H1 (cell line): ENCODE measurements at regions not wholly inside any gene's neighbourhood (a gene's known extent, or its start where the extent isn't known, plus 50 kb on each side); places are given as distances from the start of the nearest gene placed in this dataset.

Experiments used
- CTCF ChIA-PET: fragments of 300-600 bp; sonication (Branson Sonifier 250); formaldehyde crosslinking; loops from one replicate; lab custom pipeline; 2021; ENCODE audit not compliant: partially characterized antibody; lab: Charles Lee
- POLR2A ChIA-PET: fragments of 300-600 bp; sonication (Branson Sonifier 250); formaldehyde crosslinking; loops from one replicate; lab custom pipeline; 2021; ENCODE audit warnings: inconsistent platforms; ENCODE audit not compliant: partially characterized antibody; lab: Charles Lee
- DNase-seq, 2 experiments: peaks; one replicate each; pipeline versions ENCODE4 v3.0.0 to v3.0.0-alpha.2; 2010 to 2022; ENCODE audit warnings: low spot score in 2 of 2, low read depth in 1 of 2, mixed read lengths in 1 of 2
- FAIRE-seq: peaks from 2 replicates; lab custom pipeline; 2011; peaks lifted over from hg19 to GRCh38; lab: Jason Lieb, UNC
- H2AFZ ChIP-seq: 2 replicates; pipeline ENCODE4 v1.8.1; 2012; ENCODE audit warnings: low read length, inconsistent platforms
- H2AK5ac ChIP-seq: 2 replicates; pipeline ENCODE4 v1.6.1; 2013; ENCODE audit warnings: low read depth, low read length
- H2BK120ac ChIP-seq: replicated peaks from 2 replicates; pipeline ENCODE3; 2013; ENCODE audit warnings: low read depth, low read length, inconsistent platforms
- H2BK12ac ChIP-seq: 2 replicates; pipeline ENCODE4 v1.6.1; 2013; ENCODE audit warnings: low read depth, low read length
- H2BK15ac ChIP-seq: 2 replicates; pipeline ENCODE4 v1.6.1; 2013; ENCODE audit warnings: low read length
- H2BK20ac ChIP-seq: 2 replicates; pipeline ENCODE4 v1.6.1; 2013; ENCODE audit warnings: low read length
- H2BK5ac ChIP-seq: 2 replicates; pipeline ENCODE4 v1.6.1; 2013; ENCODE audit warnings: low read depth, low read length
- H3K14ac ChIP-seq: 2 replicates; pipeline ENCODE4 v1.6.1; 2013; ENCODE audit warnings: inconsistent platforms; ENCODE audit not compliant: insufficient read length
- H3K18ac ChIP-seq: 2 replicates; pipeline ENCODE4 v1.6.1; 2013; ENCODE audit warnings: low read length; ENCODE audit errors: extremely low read depth
- H3K23ac ChIP-seq: 2 replicates; pipeline ENCODE4 v1.6.1; 2013; ENCODE audit warnings: inconsistent platforms; ENCODE audit not compliant: insufficient read length
- H3K23me2 ChIP-seq: 2 replicates; pipeline ENCODE4 v1.6.1; 2013; ENCODE audit warnings: low read depth, low read length
- H3K27ac ChIP-seq: 2 replicates; pipeline ENCODE4 v1.6.1; 2011; ENCODE audit warnings: low read depth, low read length, inconsistent platforms
- H3K27me3 ChIP-seq, 4 experiments: replicated peaks in 1 of 4; 1 replicate in 1 of 4; 2 replicates in 3 of 4; pipeline versions ENCODE4 v1.6.1 to v1.8.1; 2011 to 2013; ENCODE audit warnings: low read length in 3 of 4, mild to moderate bottlenecking in 3 of 4, inconsistent platforms in 2 of 4, mixed read lengths in 2 of 4, moderate library complexity in 1 of 4; ENCODE audit not compliant: control insufficient read depth in 3 of 4, insufficient read depth in 3 of 4; ENCODE audit errors: extremely low read depth in 1 of 4
- H3K36me3 ChIP-seq, 4 experiments: 2 replicates each; pipeline versions ENCODE4 v1.6.1 to v1.8.1; 2011 to 2013; ENCODE audit warnings: mild to moderate bottlenecking in 4 of 4, low read length in 3 of 4, moderate library complexity in 2 of 4, control low read depth in 1 of 4, inconsistent platforms in 1 of 4; ENCODE audit not compliant: insufficient read depth in 4 of 4, control insufficient read depth in 2 of 4
- H3K4ac ChIP-seq: replicated peaks from 2 replicates; pipeline ENCODE3; 2013; ENCODE audit warnings: low read length, low read depth, mixed read lengths, inconsistent platforms; ENCODE audit not compliant: insufficient read length
- H3K4me1 ChIP-seq, 4 experiments: replicated peaks in 1 of 4; 1 replicate in 1 of 4; 2 replicates in 3 of 4; pipeline versions ENCODE4 v1.6.1 to v1.8.1; 2011 to 2013; ENCODE audit warnings: low read length in 3 of 4, inconsistent platforms in 2 of 4, mixed read lengths in 1 of 4; ENCODE audit not compliant: insufficient read depth in 4 of 4, control insufficient read depth in 3 of 4
- H3K4me2 ChIP-seq, 2 experiments: 2 replicates each; pipeline versions ENCODE4 v1.6.1 to v1.8.1; 2011 to 2013; ENCODE audit warnings: low read depth in 2 of 2, low read length in 2 of 2, control low read depth in 1 of 2, inconsistent platforms in 1 of 2, mild to moderate bottlenecking in 1 of 2; ENCODE audit not compliant: insufficient read depth in 1 of 2
- H3K4me3 ChIP-seq, 4 experiments: fragments of 200-600, 300-600 bp in 1 of 4; sonication (generic), shearing (Covaris generic), sonication (Bioruptor Twin) in 1 of 4; 2 replicates each; pipeline versions ENCODE4 v1.5.1 to v1.8.1; 2011 to 2016; ENCODE audit warnings: low read length in 4 of 4, low read depth in 3 of 4, control low read depth in 2 of 4, inconsistent platforms in 2 of 4, mild to moderate bottlenecking in 2 of 4, mixed read lengths in 1 of 4, moderate library complexity in 1 of 4; ENCODE audit not compliant: insufficient read depth in 2 of 4; ENCODE audit errors: extremely low read depth in 1 of 4
- H3K56ac ChIP-seq: replicated peaks from 2 replicates; pipeline ENCODE3; 2013; ENCODE audit warnings: low read depth, mild to moderate bottlenecking, mixed read lengths, low read length, inconsistent platforms; ENCODE audit not compliant: insufficient read length
- H3K79me1 ChIP-seq: 2 replicates; pipeline ENCODE4 v1.6.1; 2013; ENCODE audit warnings: low read depth, low read length, control low read depth
- H3K79me2 ChIP-seq, 2 experiments: 2 replicates each; pipeline versions ENCODE4 v1.6.1 to v1.8.1; 2012 to 2013; ENCODE audit warnings: low read length in 2 of 2, mild to moderate bottlenecking in 2 of 2, inconsistent platforms in 1 of 2; ENCODE audit not compliant: insufficient read depth in 2 of 2, control insufficient read depth in 1 of 2
- H3K9ac ChIP-seq, 4 experiments: replicated peaks in 1 of 4; 1 replicate in 1 of 4; 2 replicates in 3 of 4; pipeline versions ENCODE4 v1.6.1 to v1.8.1; 2011 to 2013; ENCODE audit warnings: low read depth in 3 of 4, low read length in 3 of 4, control low read depth in 2 of 4, mild to moderate bottlenecking in 2 of 4, moderate library complexity in 2 of 4, inconsistent platforms in 1 of 4; ENCODE audit errors: extremely low read depth in 1 of 4
- H3K9me3 ChIP-seq, 2 experiments: 2 replicates each; pipeline versions ENCODE4 v1.6.1 to v1.8.1; 2012 to 2013; ENCODE audit warnings: mild to moderate bottlenecking in 2 of 2, moderate library complexity in 2 of 2, control low read depth in 1 of 2, inconsistent platforms in 1 of 2, low read depth in 1 of 2, low read length in 1 of 2, mixed read lengths in 1 of 2; ENCODE audit not compliant: insufficient read depth in 2 of 2
- H4K20me1 ChIP-seq, 2 experiments: replicated peaks in 1 of 2; 2 replicates each; pipeline versions ENCODE3 to v1.8.1; 2011 to 2013; ENCODE audit warnings: inconsistent platforms in 2 of 2, low read length in 2 of 2, mild to moderate bottlenecking in 1 of 2; ENCODE audit not compliant: insufficient read depth in 2 of 2, control insufficient read depth in 1 of 2
- H4K5ac ChIP-seq: 2 replicates; pipeline ENCODE4 v1.6.1; 2013; ENCODE audit warnings: low read length, low read depth, mixed read lengths, inconsistent platforms; ENCODE audit not compliant: insufficient read length
- H4K8ac ChIP-seq: 2 replicates; pipeline ENCODE4 v1.8.0; 2013; ENCODE audit warnings: mild to moderate bottlenecking, moderate library complexity, low read length, inconsistent platforms; ENCODE audit not compliant: insufficient read depth; ENCODE audit errors: extremely low read depth
- H4K91ac ChIP-seq: replicated peaks from 2 replicates; pipeline ENCODE3; 2013; ENCODE audit warnings: low read length, mixed read lengths, inconsistent platforms; ENCODE audit not compliant: insufficient read length
- EGR1 ChIP-seq: IDR thresholded peaks from 2 replicates; pipeline ENCODE4 v1.6.1; 2011; ENCODE audit warnings: low read depth, low read length, borderline replicate concordance
- SRF ChIP-seq: IDR thresholded peaks from 2 replicates; pipeline ENCODE4 v1.6.1; 2011; ENCODE audit warnings: mild to moderate bottlenecking, low read depth, low read length, moderate library complexity
- TBP ChIP-seq: IDR thresholded peaks from 2 replicates; pipeline ENCODE4 v1.6.1; 2011; ENCODE audit warnings: low read depth, low read length, improper control_type of control experiment
- TEAD4 ChIP-seq: IDR thresholded peaks from 2 replicates; pipeline ENCODE4 v1.6.1; 2012; ENCODE audit warnings: low read depth, low read length, inconsistent platforms, mixed read lengths
- WGBS, 2 experiments: shearing (Covaris generic) in 1 of 2; methylation state at CpG; one replicate each; pipeline versions ENCODE4 v1.1.6 to v1.1.7; 2013 to 2015; ENCODE audit warnings: low lambda C conversion rate in 2 of 2, mixed read lengths in 2 of 2, inconsistent platforms in 1 of 2, low coverage in 1 of 2, missing lambda C conversion rate in 1 of 2; ENCODE audit not compliant: insufficient replicate concordance in 2 of 2, insufficient coverage in 1 of 2, insufficient read length in 1 of 2; ENCODE audit errors: extremely low coverage in 1 of 2, missing lambda C conversion rate in 1 of 2; 5-methylcytosine and 5-hydroxymethylcytosine counted together

DNA sequence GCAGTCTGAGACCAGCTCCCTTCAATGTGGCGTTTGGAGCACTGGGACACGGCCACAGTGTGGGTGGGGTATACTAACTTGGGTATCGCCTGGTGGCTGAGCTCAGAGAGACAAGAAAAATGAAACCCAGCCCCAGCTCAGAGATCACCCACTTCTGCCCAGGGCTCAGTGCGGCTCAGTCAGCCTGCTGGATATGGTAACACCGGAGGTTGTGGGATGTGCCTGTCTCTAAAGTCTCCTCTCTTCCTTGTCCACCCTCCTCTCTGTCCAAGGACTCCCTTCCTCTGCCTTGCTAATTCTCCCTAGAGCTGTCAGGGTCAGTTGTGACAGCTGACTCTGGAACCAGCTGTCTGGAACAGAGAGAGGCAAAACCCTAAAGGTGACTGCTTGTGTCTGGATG, 149.1 kb downstream of the PTPN20 start:
- no peaks in the 10 kb centered on the region for H3K36me3 ChIP-seq
- no peak overlapping the region for H3K9ac ChIP-seq
- H2BK15ac ChIP-seq: no peak overlapping the region
- DNase-seq (no peak), FAIRE-seq (no peak)
- H3K23me2 ChIP-seq: no peaks in the 10 kb centered on the region
- WGBS, 2 experiments: 97% methylated on average over 5 of the region's 5 CpGs; no CpG with 5 or more reads in 1 of the 2 experiments
- H4K8ac ChIP-seq: no peak overlapping the region
- no peaks in the 10 kb centered on the region; a peak in 1 of 7 replicates for H3K27me3 ChIP-seq
- CTCF ChIA-PET: interaction anchor here (0.7 to 3.3 kb wide), 4 partner anchors 11 to 253 kb away, joined by 3 to 27 read pairs (median 4); no protein-coding TSS in a partner anchor
- H4K5ac ChIP-seq: no peak overlapping the region
- no peak overlapping the region for H3K4ac ChIP-seq
- H2BK12ac ChIP-seq: no peak overlapping the region
- no peaks in the 10 kb centered on the region for H3K4me1 ChIP-seq
- no peak overlapping the region for H3K56ac ChIP-seq
- H3K18ac ChIP-seq: no peak overlapping the region
- H4K20me1 ChIP-seq: no peaks in the 10 kb centered on the region
- H4K91ac ChIP-seq: no peak overlapping the region
- no peak overlapping the region for H3K4me3 ChIP-seq
- no peak overlapping the region for H2AFZ ChIP-seq
- H2BK120ac ChIP-seq: no peak overlapping the region
- H2BK5ac ChIP-seq: no peak overlapping the region
- no peak overlapping the region for H3K23ac ChIP-seq
- no peak overlapping the region for H3K14ac ChIP-seq
- no peaks in the 10 kb centered on the region for H3K79me2 ChIP-seq
- no peak overlapping the region for H2AK5ac ChIP-seq
- no peaks in the 10 kb centered on the region for H3K79me1 ChIP-seq
- no peak overlapping the region for H2BK20ac ChIP-seq
- no peak overlapping the region for H3K4me2 ChIP-seq
- POLR2A ChIA-PET: no interaction called here
- H3K9me3 ChIP-seq: no peaks in the 10 kb centered on the region
- H3K27ac ChIP-seq: no peak overlapping the region
- TF ChIP-seq TBP: no peak
- TF ChIP-seq SRF: no peak
- no peak for TF ChIP-seq TEAD4
- no peak for TF ChIP-seq EGR1
